HG02642 (cell line): ENCODE measurements at regions not wholly inside any gene's neighbourhood (a gene's known extent, or its start where the extent isn't known, plus 50 kb on each side); places are given as distances from the start of the nearest gene placed in this dataset.

ENCODE experiments used
- ATAC-seq: cut with Tn5 transposase; IDR thresholded peaks from one replicate; pipeline ENCODE4 v1.9.1; 2021; ENCODE audit warnings: mild to moderate bottlenecking; ENCODE audit not compliant: unreplicated experiment, poor library complexity

- no peak for ATAC-seq
These were observed 99.2 kb upstream of the KCNJ16 start for GRCh38 chr17:69975808-69976207.

GRCh38 chr17:69978056-69978646, 96.9 kb upstream of the KCNJ16 start:
- no peak for ATAC-seq

GRCh38 chr17:69981441-69981840, 93.6 kb upstream of the KCNJ16 start:
- no peak for ATAC-seq

DNA sequence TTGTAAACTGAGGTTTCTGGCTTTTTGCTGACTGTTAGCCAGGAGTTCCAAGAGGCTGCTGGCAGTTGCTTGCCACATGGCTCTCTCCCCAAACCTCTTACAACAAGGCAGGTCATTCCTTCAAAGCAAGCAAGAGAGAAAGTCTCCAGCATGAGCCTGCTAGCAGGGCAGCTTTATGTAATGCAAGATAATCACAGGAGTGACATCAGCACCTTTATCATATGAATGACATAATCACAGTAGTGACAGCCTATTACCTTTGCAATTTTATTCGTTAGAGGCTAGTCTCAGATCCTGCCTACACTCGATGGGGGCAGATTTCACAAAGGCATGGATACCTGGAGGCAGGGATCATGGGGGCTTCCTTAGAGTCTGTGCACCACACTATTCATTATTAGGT, 79.5 kb upstream of the KCNJ16 start:
- ATAC-seq: no peak

- no peak for ATAC-seq
These were observed 77.7 kb upstream of the KCNJ16 start for GRCh38 chr17:69997332-69997731.

DNA sequence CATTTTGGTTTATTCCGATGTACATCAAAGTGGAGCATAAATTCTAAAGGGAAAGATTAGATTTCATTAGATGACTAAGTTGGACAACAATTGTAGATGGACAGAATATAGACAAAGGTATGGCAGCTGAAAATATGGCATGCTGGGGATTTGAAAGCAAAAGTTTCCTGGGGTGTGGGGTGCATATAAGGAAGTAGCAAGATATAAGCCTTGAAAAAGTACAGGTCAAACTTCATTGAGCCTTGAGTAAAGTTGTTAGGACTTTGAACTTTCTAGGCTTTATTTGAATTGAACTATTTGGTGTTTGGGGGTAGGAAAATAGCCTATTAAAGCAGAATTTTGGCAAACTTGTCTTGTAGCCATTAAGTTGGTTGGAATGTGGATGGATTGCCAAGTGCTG, 75.8 kb upstream of the KCNJ16 start:
- no peak for ATAC-seq

DNA sequence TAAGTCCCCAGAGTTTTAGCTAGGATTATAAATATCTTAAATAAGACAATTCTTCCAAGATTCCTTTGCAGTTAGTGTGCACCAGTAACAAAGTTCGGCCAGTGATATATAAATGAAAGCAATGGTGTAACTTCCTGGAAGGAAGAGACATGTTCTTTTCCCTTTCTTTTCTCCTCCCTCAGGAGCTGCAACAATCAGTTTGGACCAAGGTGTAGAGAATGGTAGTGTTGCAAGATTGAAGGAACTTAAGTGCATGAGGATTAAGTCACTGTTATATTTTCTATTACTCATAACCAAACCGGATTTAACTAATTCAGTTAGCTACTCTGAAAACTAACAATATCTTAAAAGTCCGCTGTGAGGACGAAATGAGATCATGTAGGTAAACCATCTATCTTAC, 68.9 kb upstream of the KCNJ16 start:
- ATAC-seq: no peak

DNA sequence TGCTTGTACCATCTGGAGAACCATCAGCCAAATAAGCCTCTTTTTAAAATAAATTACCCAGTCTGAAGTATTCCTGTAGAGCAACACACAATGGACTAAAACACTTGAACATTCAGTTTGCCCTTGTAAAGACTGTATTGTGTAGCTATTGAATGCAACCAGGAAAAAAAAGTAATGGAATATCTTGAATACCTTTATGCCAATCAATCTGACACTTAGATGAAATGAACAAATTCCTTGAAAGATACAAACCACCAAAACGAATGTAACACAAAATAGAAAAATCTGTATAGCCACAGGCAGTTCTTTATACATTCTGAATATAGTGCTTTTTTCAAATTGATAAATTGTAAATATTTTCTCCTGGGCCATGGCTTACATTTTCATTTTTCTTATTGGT, 63.3 kb upstream of the KCNJ16 start:
- no peak for ATAC-seq

- ATAC-seq: no peak
These were observed 61.1 kb upstream of the KCNJ16 start for GRCh38 chr17:70013911-70014310.

GRCh38 chr17:70017112-70017511, 57.9 kb upstream of the KCNJ16 start:
- ATAC-seq: no peak

DNA sequence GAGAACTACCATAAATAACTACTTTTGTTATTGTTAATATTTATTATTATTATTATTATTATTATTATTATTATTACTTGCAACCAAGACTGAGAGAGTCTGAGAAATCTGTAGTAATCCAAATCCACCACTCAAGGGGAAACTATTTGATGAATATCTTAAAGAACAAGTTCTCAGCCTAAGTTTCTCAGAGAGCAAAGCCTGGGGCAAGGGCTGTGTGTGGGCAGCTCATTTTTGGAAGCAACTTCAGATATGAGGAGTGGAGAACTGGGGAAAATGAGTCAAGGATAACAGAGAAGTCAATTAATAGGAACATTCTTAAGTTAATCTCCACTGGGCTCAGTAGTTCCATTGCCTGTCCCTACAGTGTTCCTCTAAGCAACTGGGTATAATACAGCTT, 57.1 kb upstream of the KCNJ16 start:
- no peak for ATAC-seq

GRCh38 chr17:70021726-70022125, 53.3 kb upstream of the KCNJ16 start:
- ATAC-seq: no peak

GRCh38 chr17:70022175-70022574, 52.9 kb upstream of the KCNJ16 start:
- ATAC-seq: no peak

DNA sequence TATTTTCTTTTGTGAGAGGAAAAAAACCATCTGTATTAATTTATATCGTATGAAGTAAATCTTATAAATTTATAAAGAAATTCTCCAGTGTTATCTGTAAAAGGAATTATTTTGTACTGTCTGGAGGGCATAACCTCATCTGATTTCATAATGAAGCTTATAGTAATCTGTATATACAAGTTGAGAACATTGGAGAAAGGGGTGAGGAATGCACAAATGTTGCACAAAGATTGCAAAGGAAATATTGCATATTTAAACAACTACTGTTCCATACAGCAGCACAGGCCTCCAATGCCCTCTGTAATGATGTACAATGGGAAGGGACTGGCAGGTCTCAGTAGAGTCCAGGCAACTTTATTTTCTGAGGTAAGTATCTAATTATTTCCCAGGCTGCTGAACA, 50.8 kb upstream of the KCNJ16 start:
- no peak for ATAC-seq
